GM21717 (cell line): ENCODE measurements at regions not wholly inside any gene's neighbourhood (a gene's known extent, or its start where the extent isn't known, plus 50 kb on each side); places are given as distances from the start of the nearest gene placed in this dataset.

Source experiments
- ATAC-seq: cut with Tn5 transposase; IDR thresholded peaks from one replicate; pipeline ENCODE4 v1.9.1; 2021; ENCODE audit warnings: mild to moderate bottlenecking, moderate library complexity; ENCODE audit not compliant: unreplicated experiment

DNA sequence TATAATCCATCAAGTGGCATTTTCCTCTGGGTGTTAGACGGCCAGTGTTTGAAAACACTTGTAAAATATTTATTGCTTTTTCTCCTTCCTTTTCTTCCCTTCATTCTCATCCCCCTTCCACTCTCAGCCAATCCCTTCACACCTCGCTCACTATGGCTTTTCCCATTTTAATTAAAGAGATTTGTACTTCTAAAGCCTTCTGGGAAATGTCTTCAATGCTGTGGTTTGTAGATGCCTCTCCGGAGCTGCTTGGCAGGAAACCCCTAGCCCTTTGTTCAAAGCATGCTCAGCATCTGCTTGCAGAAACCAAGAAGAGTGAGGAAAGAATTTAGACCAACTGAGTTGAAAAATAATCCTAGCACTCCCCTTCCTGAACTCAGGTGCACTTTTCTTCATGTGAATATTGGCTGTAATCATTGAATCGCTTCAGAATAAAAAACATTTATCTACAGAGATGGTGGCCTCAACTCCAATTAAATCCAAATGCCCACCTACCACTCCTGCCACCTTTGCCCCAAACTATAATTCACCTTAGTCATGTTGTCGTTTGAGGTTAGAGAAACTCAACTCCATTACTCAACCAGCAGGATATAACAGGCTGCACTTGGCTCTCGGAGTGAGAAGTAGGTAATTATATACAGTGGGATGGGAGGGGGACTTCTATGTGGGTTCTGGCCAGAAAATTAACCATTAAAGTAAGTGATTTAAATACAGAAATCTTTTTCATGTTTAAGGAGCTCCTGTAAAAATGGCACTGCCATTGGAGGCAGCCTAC, 659.4 kb upstream of the CAMK1G start:
- no peak for ATAC-seq

- ATAC-seq: no peak
These were observed 658.6 kb upstream of the CAMK1G start for GRCh38 chr1:208924928-208925327.

- ATAC-seq: no peak
These were observed 655.0 kb upstream of the CAMK1G start for GRCh38 chr1:208928349-208929010.

GRCh38 chr1:208929575-208929974, 653.9 kb upstream of the CAMK1G start:
- ATAC-seq: no peak

DNA sequence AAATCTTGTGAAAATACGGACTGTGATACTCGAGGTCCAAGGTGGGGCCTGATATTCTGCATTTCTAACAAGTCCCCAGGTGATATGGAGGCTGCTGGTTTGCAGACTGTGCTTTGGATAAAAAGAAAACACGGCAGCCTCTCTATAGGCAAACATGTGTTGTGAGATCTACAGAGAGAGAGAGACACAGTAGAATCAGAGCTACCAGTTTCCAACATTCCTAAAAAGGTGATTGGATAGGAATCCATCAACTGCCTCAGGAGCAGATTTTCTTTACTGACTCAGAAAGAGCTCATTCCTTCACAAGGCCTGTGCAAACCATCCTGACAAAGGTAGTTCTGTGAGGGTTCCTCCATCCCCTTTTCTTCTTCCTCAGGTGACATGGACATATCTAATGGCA, 651.6 kb upstream of the CAMK1G start:
- no peak for ATAC-seq

DNA sequence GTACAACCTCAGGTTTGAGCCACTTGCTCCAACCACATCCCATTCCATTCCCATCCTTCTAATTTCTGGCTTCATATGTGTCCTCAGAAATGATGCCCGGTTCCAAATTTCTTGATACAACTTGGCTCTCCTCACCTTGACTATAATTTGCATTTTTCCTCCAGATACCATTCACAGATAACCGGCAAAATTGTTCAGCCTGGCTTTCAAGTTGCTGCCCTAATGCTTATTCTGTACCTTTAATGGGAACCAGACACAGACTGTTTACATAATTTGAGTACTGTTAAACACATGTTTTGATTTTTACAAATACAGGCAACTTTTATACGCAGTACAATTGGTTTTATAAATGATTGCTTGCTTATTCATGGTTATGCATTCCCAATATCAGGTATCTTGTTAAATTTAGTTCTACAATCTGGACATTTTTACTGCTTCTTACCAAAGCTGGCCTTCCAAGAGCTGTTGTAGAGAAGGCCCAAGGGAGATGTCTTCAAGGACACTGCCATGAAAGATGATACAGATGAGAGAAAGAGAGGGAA, 649.5 kb upstream of the CAMK1G start:
- ATAC-seq: no peak

DNA sequence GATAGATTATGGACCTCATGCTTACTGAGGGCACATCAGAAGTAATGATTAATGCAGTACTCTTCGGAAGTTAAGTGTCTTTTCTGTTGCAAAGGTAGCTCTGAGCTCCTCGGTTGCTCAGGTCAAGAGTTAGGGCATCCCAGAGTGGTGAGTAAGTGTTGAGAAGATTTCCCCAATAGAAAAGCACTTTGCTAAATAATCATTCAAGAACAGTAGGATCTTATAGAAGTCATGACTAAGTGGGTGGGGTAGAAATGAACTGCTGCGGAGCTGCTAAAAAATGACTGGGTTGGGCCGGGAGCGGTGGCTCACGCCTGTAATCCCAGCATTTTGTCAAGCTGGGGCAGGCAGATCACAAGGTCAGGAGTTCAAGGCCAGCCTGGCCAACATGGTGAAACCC, 648.6 kb upstream of the CAMK1G start:
- no peak for ATAC-seq

GRCh38 chr1:208935517-208936187, 647.9 kb upstream of the CAMK1G start:
- ATAC-seq: no peak

- no peak for ATAC-seq
These were observed 643.9 kb upstream of the CAMK1G start for GRCh38 chr1:208939537-208940085.

GRCh38 chr1:208942394-208943130, 641.0 kb upstream of the CAMK1G start:
- no peak for ATAC-seq

DNA sequence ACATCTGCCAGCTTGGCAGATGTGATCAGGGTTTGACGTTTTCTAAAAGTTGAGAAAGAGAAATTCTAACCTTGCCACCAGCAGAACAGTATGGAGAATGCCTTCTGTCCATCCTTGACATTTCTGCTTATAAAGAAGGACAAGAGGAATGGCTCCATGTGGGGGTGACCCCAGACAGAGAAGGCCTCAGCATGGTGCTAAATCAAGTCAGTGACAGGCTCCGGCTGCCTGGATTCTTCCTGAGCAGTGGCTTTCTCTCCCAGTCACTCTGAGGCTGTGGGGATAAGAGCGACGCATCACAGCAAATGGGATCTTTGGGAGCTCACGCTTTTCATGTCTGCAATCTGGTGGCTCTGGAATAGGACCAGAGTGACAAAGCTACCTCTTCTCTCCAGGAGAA, 640.2 kb upstream of the CAMK1G start:
- ATAC-seq: no peak

GRCh38 chr1:208944981-208945451, 638.5 kb upstream of the CAMK1G start:
- no peak for ATAC-seq

GRCh38 chr1:208950206-208950605, 633.3 kb upstream of the CAMK1G start:
- ATAC-seq: no peak

DNA sequence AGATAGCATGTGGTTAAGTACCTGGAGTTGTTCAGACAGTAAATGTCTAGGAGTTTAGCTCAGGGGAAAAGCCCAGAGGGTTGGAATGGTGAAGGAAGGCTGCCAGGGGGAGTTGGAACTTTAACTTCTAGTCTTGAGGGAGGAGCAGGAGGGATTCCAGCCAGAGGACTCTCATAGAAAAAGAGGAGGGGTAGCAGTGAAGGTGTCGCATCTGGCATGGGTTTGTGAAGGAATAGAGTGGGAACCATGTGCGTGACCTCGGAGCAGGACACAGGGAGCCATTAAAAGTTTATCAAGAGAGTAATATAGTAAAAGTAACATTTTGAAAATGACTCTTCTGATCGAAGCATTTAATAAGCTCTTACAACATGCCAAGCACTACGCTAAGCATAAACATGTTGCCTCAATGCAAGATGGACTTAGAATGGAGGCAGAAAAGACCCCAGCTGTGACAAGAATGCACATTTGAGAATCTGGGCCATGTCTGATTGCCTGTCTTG, 632.4 kb upstream of the CAMK1G start:
- no peak for ATAC-seq

DNA sequence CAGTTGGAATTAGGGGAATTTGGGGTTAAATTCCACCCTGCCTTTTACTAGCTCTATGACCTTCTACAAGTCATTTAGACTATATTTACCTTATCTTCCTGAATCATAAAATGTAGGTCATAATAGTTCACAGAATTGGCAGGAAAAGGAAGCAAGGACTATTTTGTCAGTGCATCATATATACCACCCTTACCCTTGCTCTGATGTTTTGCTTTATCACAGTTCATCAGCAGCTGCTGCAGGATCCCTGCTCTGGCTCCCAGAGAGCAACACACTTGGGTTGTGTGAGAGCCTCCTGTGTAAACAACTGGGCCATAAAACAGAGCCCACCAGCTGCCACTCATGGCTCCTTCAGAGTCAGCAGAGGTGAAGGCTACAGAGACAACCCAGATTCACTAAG, 631.6 kb upstream of the CAMK1G start:
- ATAC-seq: no peak

DNA sequence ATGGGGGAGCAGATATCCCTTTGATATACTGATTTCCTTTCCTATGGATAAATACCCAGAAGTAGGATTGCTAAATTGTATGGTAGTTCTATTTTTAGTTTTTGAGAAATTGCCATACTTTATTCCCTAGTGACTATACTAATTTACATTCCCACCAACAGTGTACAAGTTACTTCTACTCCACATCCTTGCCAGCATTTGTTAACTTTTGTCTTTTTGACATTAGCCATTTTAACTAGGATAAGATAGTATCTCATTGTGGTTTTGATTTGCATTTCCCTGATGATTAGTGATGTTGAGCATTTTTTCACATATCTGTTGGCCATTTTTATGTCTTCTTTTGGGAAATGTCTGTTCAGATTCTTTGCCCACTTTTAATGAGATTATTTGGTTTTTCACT, 620.6 kb upstream of the CAMK1G start:
- no peak for ATAC-seq

DNA sequence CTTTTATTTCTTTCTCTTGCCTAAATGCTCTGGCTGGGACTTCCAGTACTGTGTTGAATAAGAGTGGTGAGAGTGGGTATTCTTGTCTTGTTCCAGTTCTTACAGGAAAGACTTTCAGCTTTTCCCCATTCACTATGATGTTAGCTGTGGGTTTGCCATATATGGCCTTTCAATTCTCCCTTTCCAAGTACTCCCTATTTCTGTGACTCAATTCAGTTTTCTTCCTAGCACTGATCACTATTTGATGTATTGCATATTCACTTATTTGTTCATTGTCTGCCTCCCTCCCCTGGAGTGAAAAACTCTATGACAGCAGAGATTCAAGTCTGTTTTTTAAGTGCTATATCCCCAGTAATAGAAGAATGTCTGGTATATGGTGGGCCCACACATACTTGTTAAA, 618.2 kb upstream of the CAMK1G start:
- no peak for ATAC-seq

- peak; percentile 73 for ATAC-seq
These were observed 616.2 kb upstream of the CAMK1G start for GRCh38 chr1:208967334-208967733.

- ATAC-seq: no peak
These were observed 608.8 kb upstream of the CAMK1G start for GRCh38 chr1:208974717-208975116.

DNA sequence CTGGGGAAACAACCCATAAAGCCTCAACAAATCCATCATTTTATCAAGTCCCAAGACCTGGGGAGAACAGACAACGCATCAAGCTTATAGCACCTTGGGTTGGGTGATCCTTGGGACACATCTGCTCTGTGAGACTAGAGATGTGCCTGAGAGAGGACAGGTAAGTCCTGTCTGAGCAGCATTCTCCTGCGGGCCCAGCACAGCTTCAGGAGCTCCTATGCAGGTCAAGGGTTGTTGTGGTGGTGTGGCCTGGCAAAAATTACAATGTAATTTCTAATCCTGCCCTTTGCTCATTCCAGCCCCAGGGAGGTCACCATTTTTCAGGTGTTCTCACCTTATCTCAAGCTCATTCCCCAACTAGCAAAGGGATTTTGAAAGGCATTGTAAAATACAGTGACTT, 608.1 kb upstream of the CAMK1G start:
- ATAC-seq: no peak
